Eye (tissue), 1 donor: ENCODE measurements at regions not wholly inside any gene's neighbourhood (a gene's known extent, or its start where the extent isn't known, plus 50 kb on each side); places are given as distances from the start of the nearest gene placed in this dataset.

Source experiments
- DNase-seq: peaks from one replicate; pipeline ENCODE4 v3.0.0-alpha.2; 2015

DNA sequence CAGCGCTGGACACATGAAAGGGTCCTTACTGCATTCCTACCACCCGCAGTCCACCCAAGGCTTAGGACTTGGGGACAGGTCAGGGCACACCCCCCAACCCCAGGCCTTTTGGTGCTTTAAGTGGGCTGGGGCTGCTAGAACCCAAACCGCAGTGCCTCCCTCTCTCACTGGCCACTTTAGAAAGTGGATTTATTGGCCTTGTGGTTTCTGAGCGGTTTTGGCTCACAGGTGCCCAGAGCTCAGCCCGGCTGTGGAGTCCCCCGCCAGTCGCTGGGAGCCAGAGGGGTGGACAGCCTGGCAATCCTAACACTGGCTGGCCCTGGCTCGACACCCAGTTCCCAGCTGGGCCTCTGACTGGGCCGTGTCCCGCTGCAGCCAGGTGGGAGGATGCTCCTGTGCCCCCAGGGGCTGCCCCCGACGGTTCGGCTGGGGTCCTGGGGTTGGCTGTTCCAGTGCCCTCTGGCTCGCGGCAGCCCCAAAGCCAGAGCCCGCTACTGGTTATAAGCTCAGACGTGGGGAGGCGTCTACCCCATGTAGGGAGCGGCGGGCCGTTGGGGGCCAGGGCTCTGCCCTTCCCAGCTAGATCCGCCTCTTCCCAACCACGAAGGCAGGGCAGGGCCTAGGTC is 65.2 kb upstream of the RNU6ATAC start:
- DNase-seq, result no peak

DNA sequence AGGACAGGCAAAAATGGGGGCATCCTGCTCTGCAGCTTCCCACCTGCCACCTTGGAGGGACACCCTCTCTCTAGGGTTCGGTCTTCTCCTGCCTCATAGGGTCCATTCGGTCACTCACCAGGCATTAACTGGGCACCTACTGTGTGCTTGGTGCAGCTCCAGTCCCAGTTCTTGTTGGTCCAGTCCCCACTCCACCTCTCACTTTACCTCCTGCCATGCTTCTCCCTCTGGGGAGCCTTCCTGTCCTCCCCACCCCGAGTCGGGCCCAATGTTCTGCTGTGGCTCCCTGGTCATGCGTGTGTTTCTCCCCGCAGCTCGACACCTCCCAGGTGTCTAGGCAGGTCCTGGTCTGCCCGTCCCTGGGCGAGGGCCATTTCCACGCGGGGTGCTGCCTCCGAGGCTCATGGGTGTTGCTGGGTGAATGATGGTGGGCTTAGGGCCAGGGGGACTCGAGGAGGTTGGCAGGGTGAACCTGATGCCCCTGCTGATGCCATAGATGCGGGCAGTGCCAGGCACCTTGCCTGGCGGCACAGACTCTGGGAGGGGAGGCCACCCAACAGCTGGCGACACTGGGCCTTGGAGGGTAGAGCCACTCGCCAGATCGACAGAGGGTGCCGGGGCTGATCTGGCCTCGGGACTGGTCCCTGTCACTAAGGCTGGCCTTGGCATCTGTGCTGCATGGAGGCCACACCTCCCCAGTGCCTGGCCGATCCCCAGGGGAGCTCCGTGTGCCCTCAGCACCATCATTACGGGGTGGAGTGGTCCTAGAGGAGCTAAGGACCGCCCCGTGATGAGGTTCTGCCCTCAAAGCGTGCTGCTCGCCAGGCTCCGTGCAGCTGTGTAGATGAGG is 66.0 kb upstream of the RNU6ATAC start:
- DNase-seq, result no peak

DNA sequence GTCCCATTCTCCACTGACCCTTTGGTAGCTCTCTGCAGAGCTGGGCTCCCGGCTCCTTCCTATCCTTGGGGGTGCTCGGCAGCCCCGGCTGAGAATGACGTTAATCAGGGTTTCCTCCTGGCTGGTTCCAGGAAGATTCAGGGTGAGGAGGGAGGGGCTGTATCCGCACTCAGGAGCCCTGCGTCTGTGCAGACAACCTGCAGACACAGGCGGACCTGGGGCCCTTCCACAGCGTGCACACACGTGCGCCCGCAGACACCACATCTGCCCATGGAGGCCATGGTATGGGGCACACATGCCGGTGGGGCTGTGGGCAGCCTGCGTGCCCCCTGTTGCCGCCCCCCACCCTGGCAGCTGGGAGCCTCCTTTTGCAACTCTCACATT is 66.6 kb upstream of the RNU6ATAC start:
- no peak for DNase-seq

DNA sequence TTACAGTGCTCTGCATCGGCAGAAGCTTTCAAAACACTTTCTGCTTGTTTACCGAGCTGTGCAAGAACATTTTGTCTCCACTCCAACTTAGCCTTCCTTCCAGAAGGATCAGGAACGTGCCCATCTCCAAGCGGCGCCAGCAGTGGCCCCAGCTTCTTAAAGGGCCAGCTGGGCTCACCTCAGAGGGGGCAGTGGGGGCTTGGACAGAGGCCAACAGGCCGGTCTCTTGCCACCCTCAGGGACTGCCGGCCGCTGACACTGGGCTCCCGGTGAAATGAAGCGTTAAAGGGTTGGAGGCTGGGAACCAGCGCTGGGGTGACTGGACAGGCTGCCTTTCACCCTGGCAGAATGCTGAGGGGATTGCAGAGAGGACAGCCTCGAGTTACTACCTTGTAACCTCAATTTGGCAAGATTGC is 67.0 kb upstream of the RNU6ATAC start:
- DNase-seq, result peak; percentile 63

DNA sequence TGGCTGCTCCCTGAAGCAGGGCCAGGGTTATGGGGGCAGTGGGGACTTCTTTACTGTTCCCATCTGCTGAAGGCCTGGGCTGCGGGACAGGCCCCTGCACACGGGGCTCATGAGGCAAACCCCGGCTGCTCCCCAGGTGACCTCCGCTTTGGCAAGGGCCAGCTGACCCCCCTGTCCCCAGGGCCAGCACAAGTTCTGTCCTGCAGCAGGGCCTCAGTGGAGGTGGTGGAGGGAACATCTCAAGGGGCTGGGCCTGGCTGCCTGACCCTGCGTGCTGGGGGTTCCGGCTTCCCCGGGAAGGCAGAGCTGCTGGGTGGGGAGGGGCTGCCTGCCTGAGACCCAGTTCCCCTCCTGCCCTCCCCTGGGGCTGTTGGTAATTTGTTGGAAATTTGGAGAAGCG is 67.4 kb upstream of the RNU6ATAC start:
- DNase-seq, result no peak

DNA sequence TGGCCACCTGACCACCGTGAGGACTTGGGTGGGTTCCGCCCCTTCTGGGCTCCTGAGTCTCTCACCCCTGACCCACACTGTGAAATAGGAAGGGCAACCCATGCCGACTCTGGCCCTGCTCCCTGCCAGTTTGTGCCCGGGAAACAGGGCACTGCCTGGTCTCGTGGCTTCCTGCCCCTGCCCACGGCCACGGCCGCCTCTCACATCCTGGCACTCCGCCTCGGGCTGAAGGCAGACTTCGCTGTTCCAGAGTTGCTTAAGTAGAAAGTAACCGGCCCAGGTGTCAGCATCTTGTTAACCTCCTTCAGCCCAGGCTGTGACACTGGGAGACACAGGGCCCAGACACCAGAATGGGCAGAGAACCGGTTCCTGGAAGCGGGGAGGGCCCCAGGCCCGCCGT is 68.7 kb upstream of the RNU6ATAC start:
- DNase-seq, result no peak

DNA sequence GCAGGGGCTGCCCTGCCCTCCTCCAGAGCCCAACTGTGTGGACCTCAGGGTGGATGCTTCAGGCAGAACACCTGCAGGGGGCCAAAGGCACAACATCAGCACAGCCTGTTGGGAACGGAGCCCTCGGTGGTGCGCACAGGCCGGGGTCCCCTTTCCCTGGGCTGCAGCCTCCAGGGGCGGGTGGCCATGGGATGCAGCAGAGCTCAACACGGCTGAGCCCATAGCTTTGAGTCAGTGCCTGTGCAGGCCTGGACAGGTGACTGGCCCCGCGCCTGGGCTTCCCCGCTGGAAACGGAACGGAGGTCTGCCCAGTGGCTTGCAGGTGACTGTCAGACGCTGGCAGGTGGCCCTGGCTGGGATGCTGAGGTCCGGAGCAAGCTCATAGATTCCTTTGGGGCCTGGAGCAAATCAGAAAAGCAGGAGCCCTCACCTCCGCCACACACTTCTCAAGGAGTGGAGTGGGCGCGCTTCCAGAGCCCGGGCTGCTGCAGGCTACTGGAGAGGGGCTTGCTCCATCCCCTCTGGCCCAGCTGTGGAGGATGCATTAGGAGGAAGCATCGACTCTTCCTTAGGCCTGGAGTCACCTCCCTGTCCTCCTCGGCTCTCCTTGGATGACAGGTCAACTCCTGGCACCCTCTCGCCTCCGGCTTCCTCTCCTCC is 69.8 kb upstream of the RNU6ATAC start:
- no peak for DNase-seq

DNA sequence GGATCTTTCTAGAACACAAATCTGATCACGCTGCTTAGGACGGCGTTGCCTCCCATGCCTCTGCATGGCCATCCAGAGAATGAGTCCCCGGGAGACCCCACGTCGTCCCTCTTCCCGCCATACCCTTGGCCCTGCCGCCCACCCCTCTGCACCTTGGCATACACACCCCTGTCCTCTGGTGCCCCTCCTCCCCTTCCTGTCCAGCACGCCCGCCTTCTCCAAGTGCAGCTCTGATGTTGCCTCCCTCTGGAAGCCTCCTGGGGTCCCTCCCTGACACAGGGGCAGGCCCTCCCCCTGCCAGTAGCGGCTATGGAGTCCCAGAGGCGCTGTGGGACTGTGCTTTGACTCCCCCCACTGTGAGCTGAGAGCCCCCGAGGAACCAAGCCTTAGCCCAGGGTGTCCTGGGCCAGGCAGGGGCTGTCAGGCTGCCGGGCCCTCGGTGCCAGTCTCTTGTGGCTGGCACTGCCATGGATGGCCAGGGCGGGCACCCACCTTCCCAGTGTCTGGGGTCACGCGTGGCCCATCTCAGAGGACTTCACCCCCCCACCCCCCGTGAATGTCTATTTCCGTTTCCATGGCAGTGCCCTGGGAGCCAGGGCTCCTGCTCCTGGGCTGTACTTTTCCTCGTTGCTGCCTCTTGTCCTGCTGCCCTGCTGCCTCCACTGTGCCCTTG is 70.5 kb upstream of the RNU6ATAC start:
- no peak for DNase-seq

DNA sequence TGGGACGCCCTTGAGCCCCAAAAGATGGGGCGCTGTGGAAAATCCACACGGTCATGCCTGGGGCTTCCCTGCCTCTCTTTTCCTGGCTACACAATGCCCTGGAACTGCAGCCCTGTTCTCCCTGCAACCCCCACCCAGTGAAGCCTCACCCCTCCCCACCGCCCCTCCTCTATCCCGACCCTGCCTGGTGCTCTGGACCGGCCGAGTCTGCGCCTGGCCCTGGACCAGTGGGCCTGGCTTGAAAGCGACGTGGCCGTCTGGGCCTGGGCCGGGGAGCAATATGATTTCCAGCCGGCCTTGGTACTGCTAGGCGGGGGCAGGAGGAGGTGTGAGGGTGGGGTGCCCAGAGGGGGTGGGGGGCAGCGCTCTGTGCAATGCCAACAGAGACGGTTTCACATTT is 71.0 kb upstream of the RNU6ATAC start:
- no peak for DNase-seq

DNA sequence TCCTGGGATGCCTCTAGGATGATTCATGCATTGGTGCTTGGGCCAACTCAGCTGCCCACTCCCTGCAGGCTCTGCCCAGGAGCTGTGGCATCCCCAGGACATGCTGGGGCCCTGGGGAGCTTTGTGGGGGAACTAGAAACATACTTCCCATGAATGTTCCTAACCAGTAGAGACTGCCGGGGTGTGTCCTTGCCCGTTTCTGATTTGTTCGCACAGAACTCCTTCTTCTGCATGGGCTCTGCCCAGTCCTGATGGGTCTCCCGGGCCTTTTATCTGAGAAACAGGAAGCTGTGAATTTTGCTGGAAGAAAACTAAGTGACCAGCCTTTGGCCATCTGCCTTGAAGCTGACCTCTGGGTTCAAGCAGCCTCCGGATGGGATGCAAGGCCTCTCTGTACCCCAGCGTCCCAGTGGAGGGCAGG is 71.6 kb upstream of the RNU6ATAC start:
- no peak for DNase-seq

DNA sequence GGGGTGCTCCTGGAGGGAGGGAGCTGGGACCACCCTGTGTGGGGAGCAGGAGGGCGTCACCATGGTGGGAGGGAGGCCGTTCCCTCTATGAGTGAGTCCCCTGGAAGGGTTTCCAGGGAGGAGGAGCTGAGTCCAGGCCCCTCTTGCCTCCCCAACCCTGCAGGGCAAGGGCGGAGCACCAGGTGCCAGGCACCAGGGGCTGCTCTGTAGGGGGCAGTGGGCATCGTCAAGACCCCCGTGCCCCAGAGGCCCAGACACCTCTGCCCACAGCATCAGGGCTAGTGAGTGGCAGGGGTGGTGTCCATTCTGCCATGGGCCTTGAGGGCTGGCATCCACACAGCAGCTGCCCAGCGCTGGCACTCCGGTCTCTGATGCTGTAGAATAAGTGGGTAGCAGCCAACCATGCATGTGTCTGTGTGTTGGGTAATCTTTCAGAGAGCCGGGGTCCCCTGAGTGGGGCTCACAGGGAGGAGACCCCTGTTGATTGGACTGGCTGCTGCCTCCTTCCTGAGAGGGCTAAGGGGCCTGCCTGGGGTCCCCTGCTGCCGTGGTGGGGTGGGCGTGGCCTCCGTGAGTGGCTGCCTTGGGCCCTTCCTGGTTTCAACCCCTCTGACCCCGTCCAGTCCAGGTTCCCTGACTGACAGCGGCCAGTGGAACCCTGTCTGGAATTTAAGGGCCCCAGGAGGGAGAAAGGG is 72.7 kb upstream of the RNU6ATAC start:
- DNase-seq, result no peak

DNA sequence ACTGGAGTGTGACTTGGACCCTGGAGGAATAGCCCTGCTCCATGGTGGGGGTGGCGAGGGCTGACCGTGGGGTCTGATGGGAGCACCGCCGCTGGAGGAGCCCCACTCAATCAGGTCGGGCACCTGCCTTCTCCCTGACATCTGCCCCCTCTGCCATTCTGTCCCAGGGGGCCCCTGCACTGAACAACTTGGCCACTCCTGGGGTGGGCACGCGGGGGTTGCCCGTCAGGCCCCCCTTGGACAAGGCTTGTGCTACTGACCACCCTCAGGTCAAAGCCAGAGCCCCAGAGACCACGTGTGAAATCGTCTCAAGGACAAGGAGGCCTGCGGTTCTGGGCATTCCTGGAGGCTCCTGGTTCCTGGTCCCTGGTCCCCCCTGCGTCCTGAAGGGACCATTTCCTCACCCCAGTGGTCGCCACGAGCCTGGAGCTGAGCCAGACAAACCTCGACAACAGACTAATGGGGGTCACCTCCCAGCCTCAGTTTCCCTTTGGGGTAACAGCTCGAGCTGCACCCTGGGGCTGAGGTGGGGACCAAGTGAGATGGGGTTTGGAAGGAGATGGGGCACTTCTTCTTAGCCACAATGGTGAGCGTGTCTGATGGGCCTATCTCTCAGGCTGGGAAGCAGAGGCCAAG is 73.4 kb upstream of the RNU6ATAC start:
- DNase-seq, result no peak

DNA sequence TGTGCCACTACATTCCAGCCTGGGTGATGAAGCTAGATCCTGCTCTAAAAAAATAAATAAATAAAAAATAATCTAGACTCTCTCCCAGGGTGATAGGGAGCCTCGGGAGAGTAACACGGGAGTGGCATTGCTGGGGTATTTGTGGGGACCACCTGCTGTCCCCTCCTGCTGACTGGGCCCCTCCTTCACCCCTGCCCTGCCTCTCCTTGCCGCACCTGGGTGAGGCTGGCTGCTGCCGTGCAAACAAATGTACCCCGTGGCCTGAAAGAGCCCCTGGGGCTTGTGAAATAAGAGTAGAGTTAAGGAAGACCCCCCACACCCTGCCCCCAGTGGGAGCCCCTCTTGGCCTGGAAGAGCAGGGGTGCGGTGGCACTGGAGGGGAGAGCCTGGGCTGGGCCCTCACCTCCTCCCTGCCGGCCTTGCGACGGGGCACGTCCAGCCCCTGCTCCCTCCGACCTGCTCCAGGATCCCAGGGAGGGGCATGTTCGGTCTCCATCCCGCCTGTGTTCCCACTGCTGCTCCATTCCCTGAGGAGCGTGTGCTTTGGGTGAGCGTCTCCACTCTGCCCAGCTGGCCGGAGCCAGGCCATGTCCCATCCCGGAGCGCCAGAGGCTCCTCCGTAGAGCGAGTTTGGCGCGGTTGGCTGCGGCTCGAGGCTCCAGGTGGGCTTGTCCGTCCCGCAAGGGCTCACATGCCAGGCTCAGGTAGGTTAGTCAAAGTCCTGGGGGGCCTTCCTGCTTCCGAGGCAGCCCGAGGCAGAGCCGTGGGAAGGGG is 75.0 kb upstream of the RNU6ATAC start:
- DNase-seq, result no peak

DNA sequence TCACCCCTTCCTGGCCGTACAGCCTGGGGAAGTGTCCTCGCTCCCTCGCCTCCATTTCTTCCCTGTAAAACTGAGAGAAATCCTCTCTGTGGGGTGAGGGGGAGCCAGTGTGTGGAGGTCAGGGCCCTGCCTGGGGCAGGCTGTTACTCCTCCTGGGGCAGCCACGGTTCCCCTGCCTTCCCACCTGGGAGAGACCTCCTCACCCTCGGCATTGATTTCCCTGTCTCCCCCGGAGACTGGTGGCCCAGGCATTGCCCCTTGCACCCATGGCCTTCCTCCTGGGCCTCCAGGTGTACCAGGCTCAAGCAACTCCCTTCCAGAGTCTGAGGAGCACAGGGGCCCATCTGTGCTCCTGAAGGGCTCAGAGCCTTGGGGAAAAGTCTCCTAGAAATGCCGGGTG is 75.6 kb upstream of the RNU6ATAC start:
- DNase-seq, result no peak

DNA sequence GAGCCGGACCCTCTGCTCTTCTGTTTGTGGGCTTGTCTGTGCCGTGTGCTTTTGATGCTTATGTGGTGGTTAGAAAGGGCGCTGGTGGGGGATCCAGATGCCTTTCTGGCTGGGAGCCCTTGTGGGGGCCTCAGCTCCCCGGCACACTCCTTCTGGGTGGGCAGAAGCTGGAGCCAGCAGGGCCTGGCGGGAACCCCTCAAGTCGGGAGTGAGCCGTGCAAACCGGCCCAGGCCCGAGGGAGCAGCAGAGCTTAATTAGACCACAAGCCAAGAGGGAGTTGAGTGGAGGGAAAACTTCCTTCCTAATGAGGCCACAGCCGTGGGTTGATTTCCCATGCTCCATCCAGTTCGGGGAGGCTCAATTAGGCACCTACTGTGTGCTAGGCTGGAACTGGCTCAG is 76.0 kb upstream of the RNU6ATAC start:
- peak; percentile 59 for DNase-seq

DNA sequence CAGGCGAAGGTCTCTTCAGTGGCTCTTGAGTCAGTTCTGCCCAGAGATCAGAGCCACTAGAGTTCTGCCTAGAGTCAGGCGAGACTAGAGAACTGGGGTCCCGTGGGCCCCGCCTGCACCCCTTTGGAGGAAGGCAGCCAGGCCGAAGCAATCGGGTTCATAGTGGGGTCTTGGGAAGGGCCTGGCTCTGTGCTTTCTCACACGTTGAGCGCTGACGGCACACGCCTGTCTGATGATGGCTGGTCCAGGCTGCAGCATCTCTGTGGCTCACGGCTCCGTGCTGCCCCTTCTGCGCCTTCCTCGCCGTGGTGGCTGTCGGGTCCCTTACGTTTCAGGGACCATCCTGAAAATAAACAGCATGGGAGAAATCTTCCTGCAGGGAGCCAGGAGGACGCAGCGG is 78.3 kb upstream of the RNU6ATAC start:
- DNase-seq, result no peak

DNA sequence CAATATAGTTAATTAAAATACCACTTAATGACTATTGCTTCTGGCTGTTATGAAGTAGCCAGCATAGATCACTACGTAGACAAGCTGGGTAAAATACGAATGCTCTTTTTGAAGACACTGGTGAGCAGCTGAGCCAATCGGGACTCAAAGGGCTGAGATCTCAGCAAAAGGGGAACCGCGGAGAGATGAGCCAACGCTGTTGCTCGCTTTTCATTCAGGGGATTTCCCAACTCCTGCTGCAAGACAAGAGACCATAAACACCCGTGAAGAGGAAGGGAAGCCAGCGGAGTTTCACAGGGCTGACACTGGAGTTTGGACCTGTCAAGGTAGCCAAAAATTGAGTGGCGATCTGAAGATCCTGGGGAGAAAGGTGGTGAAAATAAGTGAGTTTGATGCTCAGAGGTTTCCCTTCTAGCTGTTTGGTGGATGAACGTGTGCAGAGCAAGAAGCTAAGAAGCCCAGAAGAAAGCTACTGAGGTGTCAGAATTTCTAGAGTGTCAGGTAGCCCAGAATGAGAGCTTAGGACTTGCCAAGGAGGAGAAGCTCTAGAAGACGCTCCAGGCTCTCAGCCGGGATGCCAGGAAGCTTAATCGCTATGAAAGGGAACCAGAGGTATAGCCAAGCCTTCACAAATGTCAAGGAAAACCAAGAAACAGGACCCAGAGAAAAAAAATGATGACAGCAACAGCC is 79.6 kb upstream of the RNU6ATAC start:
- no peak for DNase-seq

DNA sequence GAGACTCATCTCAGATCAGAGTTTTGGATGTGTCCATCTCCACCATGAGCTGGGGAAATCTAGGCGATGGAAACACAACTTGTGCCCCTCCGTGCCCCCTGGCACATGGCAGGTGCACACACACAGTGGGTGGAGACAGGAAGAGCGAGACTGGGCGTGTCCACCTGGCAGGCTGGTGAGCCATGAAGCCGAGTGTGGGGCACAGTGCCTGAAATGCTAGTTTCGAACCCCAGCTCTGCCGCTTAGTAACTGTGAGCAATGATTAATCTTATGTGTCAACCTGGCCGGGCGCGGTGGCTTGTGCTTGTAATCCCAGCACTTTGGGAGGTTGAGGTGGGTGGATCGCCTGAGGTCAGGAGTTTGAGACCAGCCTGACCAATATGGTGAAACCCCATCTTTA is 80.8 kb upstream of the RNU6ATAC start:
- no peak for DNase-seq

DNA sequence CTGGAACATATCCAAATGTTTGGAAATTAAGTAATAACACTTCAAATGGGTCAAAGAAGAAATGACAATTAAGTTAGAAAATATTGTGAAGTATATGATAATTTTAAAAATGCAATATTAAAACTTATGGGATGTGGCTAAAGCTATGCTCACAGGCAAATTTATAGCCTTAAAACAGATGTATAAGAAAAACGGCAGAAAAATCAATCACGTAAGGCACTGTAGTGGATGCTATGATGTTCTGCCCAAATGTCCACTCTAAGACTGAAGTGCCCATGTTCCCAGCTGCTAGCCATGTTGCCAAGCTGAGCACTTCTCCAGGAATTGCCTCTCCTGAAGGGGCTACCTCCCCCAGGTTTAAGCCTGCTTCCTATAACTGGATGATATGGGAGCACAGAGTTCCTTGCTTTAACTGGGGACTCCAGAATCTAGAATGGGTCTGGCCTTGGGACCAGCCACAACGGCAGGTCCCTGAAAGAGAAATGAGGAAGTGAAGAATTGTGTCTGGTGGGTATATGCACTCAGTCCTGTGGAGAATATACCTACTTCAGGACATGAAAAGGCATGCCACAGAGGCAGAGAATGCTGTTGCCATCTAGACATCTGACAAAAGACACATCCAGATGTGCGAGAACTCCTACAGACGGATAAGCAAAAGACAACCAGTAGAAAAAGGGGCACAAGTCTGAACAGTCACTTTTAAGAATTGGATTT is 78.2 kb upstream of the RXRA start:
- DNase-seq, result no peak
